ENCODE measurements at regions not wholly inside any gene's neighbourhood (a gene's known extent, or its start where the extent isn't known, plus 50 kb on each side); places are given as distances from the start of the nearest gene placed in this dataset.

- no peak for TF ChIP-seq CTCF (IDR thresholded peaks at IDR 0.05)
- TF ChIP-seq POLR2A (IDR thresholded peaks at IDR 0.05): no peak
Measured at GRCh38 chr3:106104078-106104477, 235.3 kb upstream of the CBLB start.

All from body of pancreas (tissue), 4 donors.